WTC11 (cell line): ENCODE measurements at regions not wholly inside any gene's neighbourhood (a gene's known extent, or its start where the extent isn't known, plus 50 kb on each side); places are given as distances from the start of the nearest gene placed in this dataset.

ENCODE experiments used
- CREB1 ChIP-seq: sonication (generic); formaldehyde crosslinking; IDR thresholded peaks from 2 replicates; pipeline ENCODE4 v1.8.0; 2023; ENCODE audit warnings: mild to moderate bottlenecking, missing genetic modification reagents
- JUN ChIP-seq: sonication (generic); formaldehyde crosslinking; IDR thresholded peaks from 2 replicates; pipeline ENCODE4 v1.8.0; 2023; ENCODE audit warnings: mild to moderate bottlenecking, missing genetic modification reagents
- SMAD3 ChIP-seq: sonication (generic); formaldehyde crosslinking; IDR thresholded peaks from 2 replicates; pipeline ENCODE4 v1.8.0; 2022; ENCODE audit warnings: missing genetic modification reagents, mild to moderate bottlenecking, borderline replicate concordance
- ZNF121 ChIP-seq: sonication (generic); formaldehyde crosslinking; IDR thresholded peaks from 2 replicates; pipeline ENCODE4 v1.8.0; 2023; ENCODE audit warnings: missing genetic modification reagents
- ZNF263 ChIP-seq: sonication (generic); formaldehyde crosslinking; IDR thresholded peaks from 2 replicates; pipeline ENCODE4 v1.8.1; 2022; ENCODE audit warnings: low read depth, mild to moderate bottlenecking, moderate library complexity, missing genetic modification reagents
- TF ChIP-seq, protein P1 (sequence below): fragments of 200-600 bp; IDR thresholded peaks from 2 replicates; pipeline ENCODE4 v1.8.0; 2022; ENCODE audit warnings: antibody characterized with exemption
- TF ChIP-seq, protein P2 (sequence below): sonication (generic); formaldehyde crosslinking; IDR thresholded peaks from 2 replicates; pipeline ENCODE4 v1.8.0; 2023; ENCODE audit warnings: missing genetic modification reagents
- TF ChIP-seq, protein P3 (sequence below): sonication (generic); formaldehyde crosslinking; IDR thresholded peaks from 2 replicates; pipeline ENCODE4 v1.8.1; 2023; ENCODE audit warnings: mild to moderate bottlenecking, missing genetic modification reagents, moderate library complexity

DNA sequence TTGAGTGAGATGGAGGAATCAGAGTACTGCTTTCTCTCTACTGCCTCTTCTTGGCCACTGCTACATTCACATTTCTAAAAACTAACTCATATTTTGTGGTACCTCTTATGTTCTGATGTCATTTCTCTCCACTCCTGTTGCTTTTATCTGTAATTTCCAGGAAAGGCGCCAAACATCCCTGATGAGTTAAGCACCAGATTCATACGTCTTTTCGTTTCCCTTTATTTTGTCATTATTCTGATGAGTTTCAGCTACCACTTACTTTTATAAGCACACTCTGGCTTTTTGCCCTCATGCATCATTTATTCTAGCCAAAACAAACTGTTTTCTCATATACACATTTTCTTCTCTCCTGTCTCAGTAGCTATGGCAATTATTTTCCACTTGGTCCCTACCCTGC lies 680.0 kb downstream of the RNF144B start:
- TF ChIP-seq, protein P1, sequence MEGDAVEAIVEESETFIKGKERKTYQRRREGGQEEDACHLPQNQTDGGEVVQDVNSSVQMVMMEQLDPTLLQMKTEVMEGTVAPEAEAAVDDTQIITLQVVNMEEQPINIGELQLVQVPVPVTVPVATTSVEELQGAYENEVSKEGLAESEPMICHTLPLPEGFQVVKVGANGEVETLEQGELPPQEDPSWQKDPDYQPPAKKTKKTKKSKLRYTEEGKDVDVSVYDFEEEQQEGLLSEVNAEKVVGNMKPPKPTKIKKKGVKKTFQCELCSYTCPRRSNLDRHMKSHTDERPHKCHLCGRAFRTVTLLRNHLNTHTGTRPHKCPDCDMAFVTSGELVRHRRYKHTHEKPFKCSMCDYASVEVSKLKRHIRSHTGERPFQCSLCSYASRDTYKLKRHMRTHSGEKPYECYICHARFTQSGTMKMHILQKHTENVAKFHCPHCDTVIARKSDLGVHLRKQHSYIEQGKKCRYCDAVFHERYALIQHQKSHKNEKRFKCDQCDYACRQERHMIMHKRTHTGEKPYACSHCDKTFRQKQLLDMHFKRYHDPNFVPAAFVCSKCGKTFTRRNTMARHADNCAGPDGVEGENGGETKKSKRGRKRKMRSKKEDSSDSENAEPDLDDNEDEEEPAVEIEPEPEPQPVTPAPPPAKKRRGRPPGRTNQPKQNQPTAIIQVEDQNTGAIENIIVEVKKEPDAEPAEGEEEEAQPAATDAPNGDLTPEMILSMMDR: no peak
- TF ChIP-seq CREB1: no peak
- no peak for TF ChIP-seq ZNF121
- TF ChIP-seq, protein P2, sequence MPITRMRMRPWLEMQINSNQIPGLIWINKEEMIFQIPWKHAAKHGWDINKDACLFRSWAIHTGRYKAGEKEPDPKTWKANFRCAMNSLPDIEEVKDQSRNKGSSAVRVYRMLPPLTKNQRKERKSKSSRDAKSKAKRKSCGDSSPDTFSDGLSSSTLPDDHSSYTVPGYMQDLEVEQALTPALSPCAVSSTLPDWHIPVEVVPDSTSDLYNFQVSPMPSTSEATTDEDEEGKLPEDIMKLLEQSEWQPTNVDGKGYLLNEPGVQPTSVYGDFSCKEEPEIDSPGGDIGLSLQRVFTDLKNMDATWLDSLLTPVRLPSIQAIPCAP (CRISPR knock-in tag): no peak
- TF ChIP-seq, protein P3, sequence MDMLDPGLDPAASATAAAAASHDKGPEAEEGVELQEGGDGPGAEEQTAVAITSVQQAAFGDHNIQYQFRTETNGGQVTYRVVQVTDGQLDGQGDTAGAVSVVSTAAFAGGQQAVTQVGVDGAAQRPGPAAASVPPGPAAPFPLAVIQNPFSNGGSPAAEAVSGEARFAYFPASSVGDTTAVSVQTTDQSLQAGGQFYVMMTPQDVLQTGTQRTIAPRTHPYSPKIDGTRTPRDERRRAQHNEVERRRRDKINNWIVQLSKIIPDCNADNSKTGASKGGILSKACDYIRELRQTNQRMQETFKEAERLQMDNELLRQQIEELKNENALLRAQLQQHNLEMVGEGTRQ (CRISPR knock-in tag): no peak
- no peak for TF ChIP-seq SMAD3 (CRISPR knock-in tag)
- no peak for TF ChIP-seq ZNF263 (CRISPR knock-in tag)
- no peak for TF ChIP-seq JUN (CRISPR knock-in tag)
